ENCODE measurements at regions not wholly inside any gene's neighbourhood (a gene's known extent, or its start where the extent isn't known, plus 50 kb on each side); places are given as distances from the start of the nearest gene placed in this dataset.

- TF ChIP-seq, protein P1, sequence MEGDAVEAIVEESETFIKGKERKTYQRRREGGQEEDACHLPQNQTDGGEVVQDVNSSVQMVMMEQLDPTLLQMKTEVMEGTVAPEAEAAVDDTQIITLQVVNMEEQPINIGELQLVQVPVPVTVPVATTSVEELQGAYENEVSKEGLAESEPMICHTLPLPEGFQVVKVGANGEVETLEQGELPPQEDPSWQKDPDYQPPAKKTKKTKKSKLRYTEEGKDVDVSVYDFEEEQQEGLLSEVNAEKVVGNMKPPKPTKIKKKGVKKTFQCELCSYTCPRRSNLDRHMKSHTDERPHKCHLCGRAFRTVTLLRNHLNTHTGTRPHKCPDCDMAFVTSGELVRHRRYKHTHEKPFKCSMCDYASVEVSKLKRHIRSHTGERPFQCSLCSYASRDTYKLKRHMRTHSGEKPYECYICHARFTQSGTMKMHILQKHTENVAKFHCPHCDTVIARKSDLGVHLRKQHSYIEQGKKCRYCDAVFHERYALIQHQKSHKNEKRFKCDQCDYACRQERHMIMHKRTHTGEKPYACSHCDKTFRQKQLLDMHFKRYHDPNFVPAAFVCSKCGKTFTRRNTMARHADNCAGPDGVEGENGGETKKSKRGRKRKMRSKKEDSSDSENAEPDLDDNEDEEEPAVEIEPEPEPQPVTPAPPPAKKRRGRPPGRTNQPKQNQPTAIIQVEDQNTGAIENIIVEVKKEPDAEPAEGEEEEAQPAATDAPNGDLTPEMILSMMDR (IDR thresholded peaks at IDR 0.05) = no peak
- TF ChIP-seq POLR2A (IDR thresholded peaks at IDR 0.05) (no peak), POLR2AphosphoS5 (IDR thresholded peaks at IDR 0.05) (no peak), EP300 (IDR thresholded peaks at IDR 0.05) (no peak)
Measured at GRCh38 chr3:11953350-11953749, 50.8 kb upstream of the SYN2 start.

Measured in upper lobe of left lung (tissue), 4 donors.